CD1c-positive myeloid dendritic cell (primary cell): ENCODE measurements at regions not wholly inside any gene's neighbourhood (a gene's known extent, or its start where the extent isn't known, plus 50 kb on each side); places are given as distances from the start of the nearest gene placed in this dataset.
A peak's percentile ranks its signal among the peaks of the same experiment; 100 is the strongest.
"Not testable (repeated sequence)": the region's sequence is repeated elsewhere in the genome, so short reads cannot be mapped to it uniquely, and the experiment has no call there.

Experiments
- DNase-seq: peaks from one replicate; pipeline ENCODE4 v3.0.0-alpha.2; 2016; ENCODE audit errors: extremely low spot score

- DNase-seq, result no peak
Measured at GRCh38 chr5:153939101-153939500, 99.6 kb downstream of the FAM114A2 start.

GRCh38 chr5:153938191-153938842, 100.4 kb downstream of the FAM114A2 start:
- no peak for DNase-seq

DNA sequence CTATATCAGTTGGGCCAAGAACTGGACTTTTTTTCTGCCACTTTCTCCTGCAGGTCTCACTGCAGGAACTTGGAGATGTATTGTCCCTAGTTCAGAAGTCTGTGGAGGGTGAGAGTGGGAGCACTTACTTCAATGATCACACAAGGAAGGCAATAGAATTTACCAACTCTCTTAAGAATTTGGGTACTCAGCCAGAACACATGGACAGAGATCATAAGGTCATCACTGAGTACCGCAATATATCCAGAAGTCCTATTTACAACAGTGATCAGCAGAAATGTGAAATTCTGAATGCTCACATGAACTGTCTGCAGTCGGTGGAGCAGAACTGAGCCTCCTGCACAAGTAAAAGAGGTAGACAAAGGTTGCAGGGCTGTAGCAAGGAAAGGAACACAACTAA, 101.0 kb downstream of the FAM114A2 start:
- no peak for DNase-seq

DNA sequence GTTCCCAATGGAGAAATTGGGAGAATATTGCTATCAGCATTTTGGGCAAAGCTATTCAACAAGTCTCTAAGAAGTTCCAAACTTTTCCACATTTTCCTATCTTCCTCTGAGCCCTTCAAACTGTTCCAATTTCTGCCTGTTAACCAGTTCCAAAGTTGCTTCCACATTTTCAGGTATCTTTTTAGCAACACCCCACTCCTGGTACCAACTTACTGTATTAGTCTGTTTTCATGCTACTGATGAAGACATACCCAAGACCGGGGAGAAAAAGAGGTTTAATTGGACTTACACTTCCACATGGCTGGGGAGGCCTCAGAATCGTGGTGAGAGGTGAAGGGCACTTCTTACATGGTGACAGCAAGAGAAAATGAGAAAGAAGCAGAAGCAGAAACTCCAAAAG, 103.6 kb downstream of the FAM114A2 start:
- not testable (repeated sequence) for DNase-seq

GRCh38 chr5:153926201-153926600, 112.5 kb downstream of the FAM114A2 start:
- DNase-seq, result no peak

DNA sequence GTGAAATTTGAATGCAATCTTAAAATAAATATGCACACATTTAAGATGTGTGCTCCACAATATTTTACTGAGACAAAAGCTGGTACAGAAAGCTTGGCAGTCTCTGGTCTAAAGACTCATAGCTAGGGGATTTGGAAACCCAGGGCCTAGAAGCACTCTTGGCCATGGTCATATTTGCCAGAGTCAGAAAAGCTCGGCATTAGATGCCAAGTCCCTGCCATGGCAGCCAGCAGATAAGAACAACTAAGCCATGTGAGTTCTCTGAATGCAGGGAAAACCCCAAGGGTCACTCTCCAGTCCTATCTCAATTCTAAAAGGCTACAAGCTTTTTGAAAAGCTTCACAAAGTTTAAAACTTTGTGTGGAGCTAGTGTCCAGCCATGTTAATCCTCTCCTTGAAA, 119.5 kb downstream of the FAM114A2 start:
- DNase-seq, result no peak

GRCh38 chr5:153907170-153907775, 131.4 kb downstream of the FAM114A2 start:
- DNase-seq, result no peak

DNA sequence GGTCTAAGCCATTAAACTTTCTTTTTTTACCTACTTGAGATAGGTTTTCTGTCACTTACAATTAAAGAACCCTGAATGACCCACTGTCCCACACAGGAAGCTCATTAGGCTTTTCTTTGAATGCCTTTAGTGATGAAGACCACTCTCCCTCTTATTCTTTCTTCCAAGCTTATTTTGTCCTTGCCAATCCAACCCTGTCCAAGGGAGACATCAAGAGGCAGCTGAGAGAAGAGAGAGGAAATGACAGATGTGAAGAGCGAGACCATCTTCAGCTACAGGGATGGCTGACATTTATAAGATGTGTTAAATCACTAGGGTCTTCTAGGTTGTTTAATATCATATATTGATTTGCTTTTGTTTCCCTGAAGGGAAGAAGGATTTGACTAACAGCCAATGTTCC, 133.5 kb downstream of the FAM114A2 start:
- no peak for DNase-seq

DNA sequence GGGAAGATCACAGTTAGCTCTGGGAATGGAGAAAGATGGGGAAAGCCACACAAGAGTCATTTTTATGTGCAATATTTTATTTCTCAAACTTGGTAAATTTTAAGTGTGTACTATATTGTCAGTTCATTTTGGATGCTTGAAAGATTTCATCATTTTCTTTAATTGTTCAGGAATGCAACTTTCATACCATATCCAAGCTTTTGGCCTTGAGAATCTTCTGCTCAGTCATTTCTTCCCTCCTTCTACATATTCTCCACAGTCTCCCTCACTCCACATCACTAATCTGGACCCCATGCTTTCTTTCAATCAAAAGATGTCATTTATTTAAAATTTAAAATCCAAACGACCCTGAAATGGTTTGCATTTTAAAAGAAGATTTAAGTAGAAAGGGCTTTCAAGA, 135.4 kb downstream of the FAM114A2 start:
- no peak for DNase-seq

- no peak for DNase-seq
Measured at GRCh38 chr5:153902016-153902415, 136.7 kb downstream of the FAM114A2 start.

DNA sequence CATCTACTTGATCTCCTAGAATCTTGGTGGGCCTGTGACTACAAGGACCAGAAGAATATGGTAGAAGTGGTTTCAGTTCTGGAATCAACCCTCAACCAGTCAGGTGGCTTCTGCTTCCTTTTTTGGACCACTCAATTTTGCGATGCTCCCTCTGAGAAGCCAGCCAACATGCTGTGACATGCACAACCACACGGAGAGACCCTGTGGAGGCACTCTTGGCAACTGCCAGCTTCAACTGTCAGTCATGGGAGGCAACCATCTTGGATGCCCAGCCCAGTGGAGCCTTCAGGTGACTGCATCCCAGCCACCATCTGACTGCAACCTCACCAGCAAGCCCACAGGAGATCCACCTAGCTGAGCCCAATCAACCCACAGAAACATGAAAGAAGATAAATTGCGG, 137.3 kb downstream of the FAM114A2 start:
- DNase-seq, result no peak

- DNase-seq, result no peak
Measured at GRCh38 chr5:153900703-153901395, 137.9 kb downstream of the FAM114A2 start.

DNA sequence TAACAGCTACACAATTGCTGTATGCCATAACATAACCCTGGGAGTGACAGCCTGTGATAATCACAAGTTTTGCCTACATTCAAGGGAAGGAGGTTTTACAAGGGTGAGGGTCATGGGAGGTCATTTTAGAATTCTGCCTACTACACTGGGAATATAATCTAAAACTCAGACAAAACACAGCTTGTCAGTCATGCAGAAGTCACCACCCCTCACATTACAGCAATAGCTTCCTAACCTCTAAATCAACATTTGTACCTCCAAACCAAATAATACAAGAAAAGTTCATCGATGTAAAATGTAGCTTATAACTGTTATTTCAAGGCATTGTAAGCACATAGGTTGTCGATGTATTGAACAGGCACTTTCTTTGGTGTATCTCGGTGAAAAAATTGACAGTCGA, 139.0 kb downstream of the FAM114A2 start:
- no peak for DNase-seq

DNA sequence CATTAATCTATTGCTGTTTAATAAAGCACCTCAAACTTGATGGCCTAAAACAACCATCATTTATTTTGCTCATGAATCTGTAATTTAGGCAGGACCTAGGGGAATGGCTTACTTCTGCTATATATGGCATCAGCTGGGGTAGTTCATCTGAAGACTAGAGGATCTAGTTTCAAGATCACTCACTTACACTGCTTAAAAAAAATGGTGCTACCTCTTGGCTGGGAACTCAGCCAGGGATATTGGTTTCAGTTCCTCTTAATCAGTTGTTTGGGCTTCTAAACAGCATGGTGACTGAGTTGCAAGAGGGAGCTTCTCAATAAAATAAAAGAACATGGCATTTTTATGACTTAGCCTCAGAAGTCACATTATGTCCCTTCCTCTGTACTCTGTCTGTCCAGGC, 142.0 kb downstream of the FAM114A2 start:
- peak; percentile 80 for DNase-seq

GRCh38 chr5:153896117-153896516, 142.6 kb downstream of the FAM114A2 start:
- DNase-seq, result peak; percentile 20

DNA sequence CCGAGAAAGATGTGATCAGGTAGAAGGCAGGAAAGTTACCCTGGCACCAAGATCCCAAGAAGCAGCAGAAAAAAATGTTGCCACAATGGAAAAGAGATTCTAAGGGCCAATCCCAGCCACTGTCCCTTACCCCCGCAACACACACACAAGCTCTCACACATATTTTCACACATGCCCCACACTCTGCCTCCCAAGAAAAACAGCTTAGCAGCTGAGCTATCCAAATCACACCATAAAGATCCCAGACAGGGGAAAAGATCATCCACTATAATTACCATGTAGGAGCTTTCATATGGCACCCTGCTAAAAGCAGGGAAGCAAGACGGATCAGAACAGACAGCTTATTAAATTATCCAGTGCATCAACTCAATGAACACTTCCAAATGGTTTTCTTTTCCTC, 143.4 kb downstream of the FAM114A2 start:
- no peak for DNase-seq

DNA sequence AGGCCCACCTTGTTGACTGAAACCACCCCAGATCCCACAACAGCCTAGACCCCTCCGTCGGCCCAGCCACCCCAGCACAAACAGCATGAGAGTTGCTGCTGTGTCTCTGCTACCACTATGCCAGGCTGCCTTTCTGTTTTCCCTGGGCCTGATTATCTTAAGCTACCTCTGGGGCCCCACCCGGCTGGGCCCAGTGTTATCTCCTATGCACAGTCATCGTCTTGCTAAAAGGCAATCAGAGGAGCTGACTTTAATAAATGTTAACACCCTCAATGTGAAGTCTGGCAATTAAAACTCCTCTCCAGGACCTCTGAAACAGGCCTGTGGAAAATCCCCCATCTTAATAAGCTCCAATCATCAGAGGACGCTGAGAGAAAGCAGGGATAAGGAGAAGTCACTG, 144.9 kb downstream of the FAM114A2 start:
- no peak for DNase-seq

GRCh38 chr5:153891394-153891793, 147.3 kb downstream of the FAM114A2 start:
- no peak for DNase-seq

GRCh38 chr5:153888781-153889180, 149.9 kb downstream of the FAM114A2 start:
- no peak for DNase-seq

GRCh38 chr5:153885141-153885540, 153.6 kb downstream of the FAM114A2 start:
- DNase-seq, result no peak

GRCh38 chr5:153884612-153884957, 154.1 kb downstream of the FAM114A2 start:
- DNase-seq, result no peak

GRCh38 chr5:153883854-153884611, 154.7 kb downstream of the FAM114A2 start:
- no peak for DNase-seq

GRCh38 chr5:153881687-153882086, 157.0 kb downstream of the FAM114A2 start:
- DNase-seq, result no peak
